ENCODE measurements at regions not wholly inside any gene's neighbourhood (a gene's known extent, or its start where the extent isn't known, plus 50 kb on each side); places are given as distances from the start of the nearest gene placed in this dataset.

GRCh38 chr4:107128116-107128515, 92.0 kb upstream of the DKK2 start:
- H3K27ac ChIP-seq: no peak overlapping the region
- intact Hi-C loops (cut with DNase I): no loop called here
- DNase-seq (ENCODE audit: extremely low spot score in 2 of 2): no peak
- no peaks in the 10 kb centered on the region for H3K9me3 ChIP-seq
- H3K4me1 ChIP-seq: no peaks in the 10 kb centered on the region
- H3K4me3 ChIP-seq: no peak overlapping the region
- H3K27me3 ChIP-seq: no peaks in the 10 kb centered on the region
- H3K36me3 ChIP-seq: no peaks in the 10 kb centered on the region
- no peak for TF ChIP-seq CTCF (IDR thresholded peaks at IDR 0.05)
- no peak for TF ChIP-seq POLR2A (IDR thresholded peaks at IDR 0.05)
- TF ChIP-seq POLR2AphosphoS5 (IDR thresholded peaks at IDR 0.05; ENCODE audit: insufficient read depth in 1 of 2, low read depth in 1 of 2): no peak

- H3K27ac ChIP-seq: no peak overlapping the region
- no peak overlapping the region for H3K4me3 ChIP-seq
- H3K4me1 ChIP-seq: no peaks in the 10 kb centered on the region
- no peak for DNase-seq (ENCODE audit: extremely low spot score in 2 of 2)
- H3K9me3 ChIP-seq: no peaks in the 10 kb centered on the region
- H3K27me3 ChIP-seq: no peaks in the 10 kb centered on the region
- TF ChIP-seq CTCF (IDR thresholded peaks at IDR 0.05) (no peak), POLR2A (IDR thresholded peaks at IDR 0.05) (no peak), POLR2AphosphoS5 (IDR thresholded peaks at IDR 0.05; ENCODE audit: insufficient read depth in 1 of 2, low read depth in 1 of 2) (no peak)
- intact Hi-C loops (cut with DNase I): no loop called here
- no peaks in the 10 kb centered on the region for H3K36me3 ChIP-seq
These were observed 89.4 kb upstream of the DKK2 start for GRCh38 chr4:107125496-107125895.

GRCh38 chr4:107122736-107123135, 86.6 kb upstream of the DKK2 start:
- Histone ChIP-seq H3K9me3 (no peaks in the 10 kb centered on the region), H3K27ac (no peak overlapping the region), H3K4me3 (no peak overlapping the region), H3K4me1 (no peaks in the 10 kb centered on the region), H3K27me3 (no peaks in the 10 kb centered on the region), H3K36me3 (no peaks in the 10 kb centered on the region)
- intact Hi-C loops (cut with DNase I): no loop called here
- TF ChIP-seq POLR2AphosphoS5 (IDR thresholded peaks at IDR 0.05; ENCODE audit: insufficient read depth in 1 of 2, low read depth in 1 of 2) (no peak), POLR2A (IDR thresholded peaks at IDR 0.05) (no peak), CTCF (IDR thresholded peaks at IDR 0.05) (no peak)
- no peak for DNase-seq (ENCODE audit: extremely low spot score in 2 of 2)

- Histone ChIP-seq H3K4me1 (no peaks in the 10 kb centered on the region), H3K27me3 (no peaks in the 10 kb centered on the region), H3K36me3 (no peaks in the 10 kb centered on the region), H3K4me3 (no peak overlapping the region), H3K9me3 (no peaks in the 10 kb centered on the region), H3K27ac (no peak overlapping the region)
- no peak for DNase-seq (ENCODE audit: extremely low spot score in 2 of 2)
- intact Hi-C loops (cut with DNase I): no loop called here
- no peak for TF ChIP-seq CTCF (IDR thresholded peaks at IDR 0.05)
These were observed 84.5 kb upstream of the DKK2 start for GRCh38 chr4:107120661-107121060.

GRCh38 chr4:107117726-107118125, 81.6 kb upstream of the DKK2 start:
- DNase-seq (ENCODE audit: extremely low spot score in 2 of 2): no peak
- Histone ChIP-seq H3K9me3 (no peaks in the 10 kb centered on the region), H3K4me3 (no peak overlapping the region), H3K4me1 (no peaks in the 10 kb centered on the region), H3K27me3 (no peaks in the 10 kb centered on the region), H3K36me3 (no peaks in the 10 kb centered on the region), H3K27ac (no peak overlapping the region)
- TF ChIP-seq POLR2AphosphoS5 (IDR thresholded peaks at IDR 0.05; ENCODE audit: insufficient read depth in 1 of 2, low read depth in 1 of 2) (no peak), CTCF (IDR thresholded peaks at IDR 0.05) (no peak), POLR2A (IDR thresholded peaks at IDR 0.05) (no peak)
- intact Hi-C loops (cut with DNase I): no loop called here
